GM12891 (cell line): ENCODE measurements at regions not wholly inside any gene's neighbourhood (a gene's known extent, or its start where the extent isn't known, plus 50 kb on each side); places are given as distances from the start of the nearest gene placed in this dataset.

Experiments
- PAX5 ChIP-seq: IDR thresholded peaks from 2 replicates; pipeline ENCODE4 v1.6.1; 2011; ENCODE audit warnings: low read length, moderate library complexity, mild to moderate bottlenecking; ENCODE audit not compliant: insufficient read depth, severe bottlenecking
- POLR2A ChIP-seq: IDR thresholded peaks from 2 replicates; pipeline ENCODE4 v1.6.1; 2011; ENCODE audit warnings: low read depth, low read length, control low read depth
- POLR2AphosphoS5 ChIP-seq: IDR thresholded peaks from 2 replicates; pipeline ENCODE4 v1.6.1; 2011; ENCODE audit warnings: low read depth, low read length, control low read depth
- SPI1 ChIP-seq: IDR thresholded peaks from 2 replicates; pipeline ENCODE4 v1.6.1; 2011; ENCODE audit warnings: low read depth, low read length, control low read depth
- TAF1 ChIP-seq: IDR thresholded peaks from 2 replicates; pipeline ENCODE4 v1.6.1; 2011; ENCODE audit warnings: low read depth, low read length, control low read depth

- TF ChIP-seq POLR2A (no peak), PAX5 (no peak), TAF1 (no peak), POLR2AphosphoS5 (no peak), SPI1 (peak; percentile 55; the same call in 1 of the 2 replicates)
These were observed 100.8 kb upstream of the NEDD9 start for GRCh38 chr6:11333132-11333849.
